NCI-H345 (cell line): ENCODE measurements at regions not wholly inside any gene's neighbourhood (a gene's known extent, or its start where the extent isn't known, plus 50 kb on each side); places are given as distances from the start of the nearest gene placed in this dataset.

Source experiments
- DNase-seq: peaks from one replicate; lab custom pipeline; 2025; lab: John Stamatoyannopoulos, UW

- no peak for DNase-seq
These were observed 184.4 kb downstream of the SIPA1L2 start for GRCh38 chr1:232445361-232446106.

GRCh38 chr1:232443372-232443771, 186.6 kb downstream of the SIPA1L2 start:
- DNase-seq: no peak

- DNase-seq: no peak
These were observed 188.9 kb downstream of the SIPA1L2 start for GRCh38 chr1:232441036-232441411.

- no peak for DNase-seq
These were observed 189.5 kb downstream of the SIPA1L2 start for GRCh38 chr1:232440325-232441035.

- no peak for DNase-seq
These were observed 190.9 kb downstream of the SIPA1L2 start for GRCh38 chr1:232439011-232439410.

- peak; percentile 24 for DNase-seq
These were observed 191.5 kb downstream of the SIPA1L2 start for GRCh38 chr1:232438476-232438875.

- DNase-seq: no peak
These were observed 192.4 kb downstream of the SIPA1L2 start for GRCh38 chr1:232437510-232437909.

GRCh38 chr1:232435729-232436128, 194.2 kb downstream of the SIPA1L2 start:
- DNase-seq: no peak

- peak; percentile 19 for DNase-seq
These were observed 197.6 kb downstream of the SIPA1L2 start for GRCh38 chr1:232432313-232432712.

- no peak for DNase-seq
These were observed 198.2 kb downstream of the SIPA1L2 start for GRCh38 chr1:232431748-232432147.

- DNase-seq: no peak
These were observed 198.6 kb downstream of the SIPA1L2 start for GRCh38 chr1:232431326-232431725.

- DNase-seq: no peak
These were observed 199.5 kb downstream of the SIPA1L2 start for GRCh38 chr1:232430467-232430866.

- no peak for DNase-seq
These were observed 201.0 kb downstream of the SIPA1L2 start for GRCh38 chr1:232428786-232429530.

GRCh38 chr1:232428036-232428645, 201.8 kb downstream of the SIPA1L2 start:
- no peak for DNase-seq

GRCh38 chr1:232426801-232427200, 203.1 kb downstream of the SIPA1L2 start:
- no peak for DNase-seq

GRCh38 chr1:232425421-232425820, 204.5 kb downstream of the SIPA1L2 start:
- no peak for DNase-seq

- DNase-seq: no peak
These were observed 206.3 kb downstream of the SIPA1L2 start for GRCh38 chr1:232423591-232423990.

GRCh38 chr1:232422898-232423297, 207.0 kb downstream of the SIPA1L2 start:
- DNase-seq: no peak

- no peak for DNase-seq
These were observed 207.8 kb downstream of the SIPA1L2 start for GRCh38 chr1:232422098-232422497.

GRCh38 chr1:232421143-232421796, 208.7 kb downstream of the SIPA1L2 start:
- DNase-seq: peak; percentile 49

- no peak for DNase-seq
These were observed 212.2 kb downstream of the SIPA1L2 start for GRCh38 chr1:232417636-232418248.
